Left ventricle myocardium inferior (tissue), 1 donor: ENCODE measurements at regions not wholly inside any gene's neighbourhood (a gene's known extent, or its start where the extent isn't known, plus 50 kb on each side); places are given as distances from the start of the nearest gene placed in this dataset.

Experiments used
- DNase-seq: peaks from one replicate; pipeline ENCODE4 v3.0.0-alpha.2; 2020
- H3K27ac ChIP-seq: fragments of 200-600 bp; replicated peaks from 2 replicates; pipeline ENCODE4 v1.8.0; 2021
- H3K27me3 ChIP-seq: fragments of 200-600 bp; 2 replicates; pipeline ENCODE4 v1.8.0; 2021; ENCODE audit warnings: low read depth
- H3K36me3 ChIP-seq: fragments of 200-600 bp; 2 replicates; pipeline ENCODE4 v1.8.0; 2021
- H3K4me1 ChIP-seq: fragments of 200-600 bp; 2 replicates; pipeline ENCODE4 v1.8.0; 2021
- H3K4me3 ChIP-seq: fragments of 200-600 bp; 2 replicates; pipeline ENCODE4 v1.8.0; 2021; ENCODE audit warnings: mild to moderate bottlenecking, moderate library complexity
- H3K9me3 ChIP-seq: fragments of 200-600 bp; replicated peaks from 2 replicates; pipeline ENCODE4 v1.8.0; 2021
- CTCF ChIP-seq: fragments of 200-600 bp; IDR thresholded peaks from 2 replicates; pipeline ENCODE4 v1.8.0; 2021; ENCODE audit warnings: antibody characterized with exemption, mild to moderate bottlenecking, borderline replicate concordance
- intact Hi-C: fragments of 100-400 bp; cut with micrococcal nuclease; formaldehyde crosslinking; loops from one replicate; pipeline ENCODE4 v1.11.0; 2022
- donor health status: DM: no; HTN: yes; CAD: no; lungs with severe emphysema.

GRCh38 chr5:143659599-143660238 is 152.2 kb upstream of the HMHB1 start:
- no peak for TF ChIP-seq CTCF
- no peak overlapping the region for H3K27ac ChIP-seq
- H3K36me3 ChIP-seq = no peaks in the 10 kb centered on the region
- no peaks in the 10 kb centered on the region for H3K4me1 ChIP-seq
- no peak for DNase-seq
- intact Hi-C loops = no loop called here
- no peaks in the 10 kb centered on the region for H3K9me3 ChIP-seq
- H3K4me3 ChIP-seq = no peak overlapping the region
- H3K27me3 ChIP-seq = no peaks in the 10 kb centered on the region

- Histone ChIP-seq H3K4me3 (no peak overlapping the region), H3K36me3 (no peaks in the 10 kb centered on the region), H3K4me1 (no peaks in the 10 kb centered on the region), H3K9me3 (no peaks in the 10 kb centered on the region), H3K27ac (no peak overlapping the region), H3K27me3 (no peaks in the 10 kb centered on the region)
- DNase-seq = no peak
- intact Hi-C loops = no loop called here
- no peak for TF ChIP-seq CTCF
These were observed 153.0 kb upstream of the HMHB1 start for GRCh38 chr5:143658956-143659355.

GRCh38 chr5:143657647-143658285 is 154.2 kb upstream of the HMHB1 start:
- TF ChIP-seq CTCF = no peak
- Histone ChIP-seq H3K4me3 (no peak overlapping the region), H3K36me3 (no peaks in the 10 kb centered on the region), H3K9me3 (no peaks in the 10 kb centered on the region), H3K27me3 (no peaks in the 10 kb centered on the region), H3K27ac (no peak overlapping the region), H3K4me1 (no peaks in the 10 kb centered on the region)
- no peak for DNase-seq
- intact Hi-C loops = no loop called here

- Histone ChIP-seq H3K27me3 (no peaks in the 10 kb centered on the region), H3K9me3 (no peaks in the 10 kb centered on the region), H3K27ac (no peak overlapping the region), H3K4me1 (peaks cover 14% of the 10 kb centered on the region), H3K4me3 (no peak overlapping the region), H3K36me3 (no peaks in the 10 kb centered on the region)
- no peak for DNase-seq
- intact Hi-C loops = no loop called here
- TF ChIP-seq CTCF = no peak
These were observed 158.1 kb upstream of the HMHB1 start for GRCh38 chr5:143653766-143654282.

GRCh38 chr5:143653256-143653655 is 158.7 kb upstream of the HMHB1 start:
- no peak overlapping the region for H3K4me3 ChIP-seq
- no peak for TF ChIP-seq CTCF
- H3K27me3 ChIP-seq = no peaks in the 10 kb centered on the region
- no peak for DNase-seq
- H3K4me1 ChIP-seq = peaks cover 14% of the 10 kb centered on the region
- intact Hi-C loops = no loop called here
- H3K9me3 ChIP-seq = no peaks in the 10 kb centered on the region
- H3K27ac ChIP-seq = no peak overlapping the region
- no peaks in the 10 kb centered on the region for H3K36me3 ChIP-seq
